ENCODE measurements at regions not wholly inside any gene's neighbourhood (a gene's known extent, or its start where the extent isn't known, plus 50 kb on each side); places are given as distances from the start of the nearest gene placed in this dataset.

DNA sequence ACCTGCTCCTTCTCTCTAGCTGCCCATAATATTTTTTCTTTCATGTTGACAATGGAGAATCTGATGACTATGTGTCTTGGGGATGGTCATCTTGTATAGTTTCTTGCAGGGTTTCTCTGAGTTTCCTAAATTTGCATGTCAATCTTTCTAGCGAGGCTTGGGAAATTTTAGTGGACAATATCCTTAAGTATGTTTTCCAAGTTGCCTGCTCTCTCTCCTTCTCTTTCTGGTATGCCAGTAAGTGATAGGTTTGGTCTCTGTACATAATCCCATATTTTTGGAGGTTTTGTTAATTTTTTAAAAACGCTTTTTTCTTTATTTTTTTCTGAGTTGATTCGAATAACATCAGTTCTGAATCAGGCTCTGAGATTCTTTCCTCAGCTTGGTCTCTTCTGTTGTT, 370.9 kb upstream of the LYPLAL1 start (continued):
- TF ChIP-seq, protein P1, sequence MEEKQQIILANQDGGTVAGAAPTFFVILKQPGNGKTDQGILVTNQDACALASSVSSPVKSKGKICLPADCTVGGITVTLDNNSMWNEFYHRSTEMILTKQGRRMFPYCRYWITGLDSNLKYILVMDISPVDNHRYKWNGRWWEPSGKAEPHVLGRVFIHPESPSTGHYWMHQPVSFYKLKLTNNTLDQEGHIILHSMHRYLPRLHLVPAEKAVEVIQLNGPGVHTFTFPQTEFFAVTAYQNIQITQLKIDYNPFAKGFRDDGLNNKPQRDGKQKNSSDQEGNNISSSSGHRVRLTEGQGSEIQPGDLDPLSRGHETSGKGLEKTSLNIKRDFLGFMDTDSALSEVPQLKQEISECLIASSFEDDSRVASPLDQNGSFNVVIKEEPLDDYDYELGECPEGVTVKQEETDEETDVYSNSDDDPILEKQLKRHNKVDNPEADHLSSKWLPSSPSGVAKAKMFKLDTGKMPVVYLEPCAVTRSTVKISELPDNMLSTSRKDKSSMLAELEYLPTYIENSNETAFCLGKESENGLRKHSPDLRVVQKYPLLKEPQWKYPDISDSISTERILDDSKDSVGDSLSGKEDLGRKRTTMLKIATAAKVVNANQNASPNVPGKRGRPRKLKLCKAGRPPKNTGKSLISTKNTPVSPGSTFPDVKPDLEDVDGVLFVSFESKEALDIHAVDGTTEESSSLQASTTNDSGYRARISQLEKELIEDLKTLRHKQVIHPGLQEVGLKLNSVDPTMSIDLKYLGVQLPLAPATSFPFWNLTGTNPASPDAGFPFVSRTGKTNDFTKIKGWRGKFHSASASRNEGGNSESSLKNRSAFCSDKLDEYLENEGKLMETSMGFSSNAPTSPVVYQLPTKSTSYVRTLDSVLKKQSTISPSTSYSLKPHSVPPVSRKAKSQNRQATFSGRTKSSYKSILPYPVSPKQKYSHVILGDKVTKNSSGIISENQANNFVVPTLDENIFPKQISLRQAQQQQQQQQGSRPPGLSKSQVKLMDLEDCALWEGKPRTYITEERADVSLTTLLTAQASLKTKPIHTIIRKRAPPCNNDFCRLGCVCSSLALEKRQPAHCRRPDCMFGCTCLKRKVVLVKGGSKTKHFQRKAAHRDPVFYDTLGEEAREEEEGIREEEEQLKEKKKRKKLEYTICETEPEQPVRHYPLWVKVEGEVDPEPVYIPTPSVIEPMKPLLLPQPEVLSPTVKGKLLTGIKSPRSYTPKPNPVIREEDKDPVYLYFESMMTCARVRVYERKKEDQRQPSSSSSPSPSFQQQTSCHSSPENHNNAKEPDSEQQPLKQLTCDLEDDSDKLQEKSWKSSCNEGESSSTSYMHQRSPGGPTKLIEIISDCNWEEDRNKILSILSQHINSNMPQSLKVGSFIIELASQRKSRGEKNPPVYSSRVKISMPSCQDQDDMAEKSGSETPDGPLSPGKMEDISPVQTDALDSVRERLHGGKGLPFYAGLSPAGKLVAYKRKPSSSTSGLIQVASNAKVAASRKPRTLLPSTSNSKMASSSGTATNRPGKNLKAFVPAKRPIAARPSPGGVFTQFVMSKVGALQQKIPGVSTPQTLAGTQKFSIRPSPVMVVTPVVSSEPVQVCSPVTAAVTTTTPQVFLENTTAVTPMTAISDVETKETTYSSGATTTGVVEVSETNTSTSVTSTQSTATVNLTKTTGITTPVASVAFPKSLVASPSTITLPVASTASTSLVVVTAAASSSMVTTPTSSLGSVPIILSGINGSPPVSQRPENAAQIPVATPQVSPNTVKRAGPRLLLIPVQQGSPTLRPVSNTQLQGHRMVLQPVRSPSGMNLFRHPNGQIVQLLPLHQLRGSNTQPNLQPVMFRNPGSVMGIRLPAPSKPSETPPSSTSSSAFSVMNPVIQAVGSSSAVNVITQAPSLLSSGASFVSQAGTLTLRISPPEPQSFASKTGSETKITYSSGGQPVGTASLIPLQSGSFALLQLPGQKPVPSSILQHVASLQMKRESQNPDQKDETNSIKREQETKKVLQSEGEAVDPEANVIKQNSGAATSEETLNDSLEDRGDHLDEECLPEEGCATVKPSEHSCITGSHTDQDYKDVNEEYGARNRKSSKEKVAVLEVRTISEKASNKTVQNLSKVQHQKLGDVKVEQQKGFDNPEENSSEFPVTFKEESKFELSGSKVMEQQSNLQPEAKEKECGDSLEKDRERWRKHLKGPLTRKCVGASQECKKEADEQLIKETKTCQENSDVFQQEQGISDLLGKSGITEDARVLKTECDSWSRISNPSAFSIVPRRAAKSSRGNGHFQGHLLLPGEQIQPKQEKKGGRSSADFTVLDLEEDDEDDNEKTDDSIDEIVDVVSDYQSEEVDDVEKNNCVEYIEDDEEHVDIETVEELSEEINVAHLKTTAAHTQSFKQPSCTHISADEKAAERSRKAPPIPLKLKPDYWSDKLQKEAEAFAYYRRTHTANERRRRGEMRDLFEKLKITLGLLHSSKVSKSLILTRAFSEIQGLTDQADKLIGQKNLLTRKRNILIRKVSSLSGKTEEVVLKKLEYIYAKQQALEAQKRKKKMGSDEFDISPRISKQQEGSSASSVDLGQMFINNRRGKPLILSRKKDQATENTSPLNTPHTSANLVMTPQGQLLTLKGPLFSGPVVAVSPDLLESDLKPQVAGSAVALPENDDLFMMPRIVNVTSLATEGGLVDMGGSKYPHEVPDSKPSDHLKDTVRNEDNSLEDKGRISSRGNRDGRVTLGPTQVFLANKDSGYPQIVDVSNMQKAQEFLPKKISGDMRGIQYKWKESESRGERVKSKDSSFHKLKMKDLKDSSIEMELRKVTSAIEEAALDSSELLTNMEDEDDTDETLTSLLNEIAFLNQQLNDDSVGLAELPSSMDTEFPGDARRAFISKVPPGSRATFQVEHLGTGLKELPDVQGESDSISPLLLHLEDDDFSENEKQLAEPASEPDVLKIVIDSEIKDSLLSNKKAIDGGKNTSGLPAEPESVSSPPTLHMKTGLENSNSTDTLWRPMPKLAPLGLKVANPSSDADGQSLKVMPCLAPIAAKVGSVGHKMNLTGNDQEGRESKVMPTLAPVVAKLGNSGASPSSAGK (IDR thresholded peaks at IDR 0.05) = no peak
- TF ChIP-seq GABPB2 (CRISPR knock-in tag; conservative IDR thresholded peaks at IDR 0.05) (no peak), EP300 (IDR thresholded peaks at IDR 0.05; ENCODE audit: low read length) (no peak), ZNF444 (CRISPR knock-in tag; IDR thresholded peaks at IDR 0.05) (no peak), GATAD2B (IDR thresholded peaks at IDR 0.05; ENCODE audit: borderline replicate concordance) (no peak), ETS2 (tag; IDR thresholded peaks at IDR 0.05; ENCODE audit: borderline replicate concordance, poor library complexity, severe bottlenecking) (no peak), SP1 (CRISPR knock-in tag; IDR thresholded peaks at IDR 0.05) (no peak), ZC3H4 (CRISPR knock-in tag; IDR thresholded peaks at IDR 0.05; ENCODE audit: borderline replicate concordance) (no peak), ZFP1 (CRISPR knock-in tag; IDR thresholded peaks at IDR 0.05) (no peak), ZNF408 (CRISPR knock-in tag; IDR thresholded peaks at IDR 0.05; ENCODE audit: low read depth) (no peak), NONO (IDR thresholded peaks at IDR 0.05; ENCODE audit: low read depth in 2 of 2, low read length in 1 of 2) (no peak), SIN3A (IDR thresholded peaks at IDR 0.05; ENCODE audit: borderline replicate concordance in 2 of 2, control insufficient read depth in 1 of 2, low read depth in 2 of 2, low read length in 2 of 2) (no peak)
- TF ChIP-seq, protein P2, sequence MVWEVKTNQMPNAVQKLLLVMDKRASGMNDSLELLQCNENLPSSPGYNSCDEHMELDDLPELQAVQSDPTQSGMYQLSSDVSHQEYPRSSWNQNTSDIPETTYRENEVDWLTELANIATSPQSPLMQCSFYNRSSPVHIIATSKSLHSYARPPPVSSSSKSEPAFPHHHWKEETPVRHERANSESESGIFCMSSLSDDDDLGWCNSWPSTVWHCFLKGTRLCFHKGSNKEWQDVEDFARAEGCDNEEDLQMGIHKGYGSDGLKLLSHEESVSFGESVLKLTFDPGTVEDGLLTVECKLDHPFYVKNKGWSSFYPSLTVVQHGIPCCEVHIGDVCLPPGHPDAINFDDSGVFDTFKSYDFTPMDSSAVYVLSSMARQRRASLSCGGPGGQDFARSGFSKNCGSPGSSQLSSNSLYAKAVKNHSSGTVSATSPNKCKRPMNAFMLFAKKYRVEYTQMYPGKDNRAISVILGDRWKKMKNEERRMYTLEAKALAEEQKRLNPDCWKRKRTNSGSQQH (CRISPR knock-in tag; IDR thresholded peaks at IDR 0.05) = no peak
